Myocyte (in vitro differentiated cells): ENCODE measurements at regions not wholly inside any gene's neighbourhood (a gene's known extent, or its start where the extent isn't known, plus 50 kb on each side); places are given as distances from the start of the nearest gene placed in this dataset.
"Not testable (repeated sequence)": the region's sequence is repeated elsewhere in the genome, so short reads cannot be mapped to it uniquely, and the experiment has no call there.

Experiments
- DNase-seq: peaks from one replicate; pipeline ENCODE4 v3.0.0-alpha.2; 2012; ENCODE audit warnings: low read depth

- DNase-seq: no peak
Observed at GRCh38 chr12:90510948-90511347, 444.0 kb downstream of the CCER1 start.

- no peak for DNase-seq
Observed at GRCh38 chr12:90504806-90505205, 450.2 kb downstream of the CCER1 start.

- no peak for DNase-seq
Observed at GRCh38 chr12:90502070-90502469, 452.9 kb downstream of the CCER1 start.

GRCh38 chr12:90501412-90501811, 453.6 kb downstream of the CCER1 start:
- DNase-seq: no peak

- no peak for DNase-seq
Observed at GRCh38 chr12:90499795-90500194, 455.2 kb downstream of the CCER1 start.

GRCh38 chr12:90497923-90498545, 456.9 kb downstream of the CCER1 start:
- no peak for DNase-seq

- DNase-seq: no peak
Observed at GRCh38 chr12:90490355-90490754, 464.6 kb downstream of the CCER1 start.

GRCh38 chr12:90489141-90489540, 465.8 kb downstream of the CCER1 start:
- no peak for DNase-seq

- DNase-seq: no peak
Observed at GRCh38 chr12:90485560-90485959, 469.4 kb downstream of the CCER1 start.

- DNase-seq: peak; percentile 43
Observed at GRCh38 chr12:90484094-90484493, 470.9 kb downstream of the CCER1 start.

- DNase-seq: no peak
Observed at GRCh38 chr12:90481748-90482147, 473.2 kb downstream of the CCER1 start.

- DNase-seq: no peak
Observed at GRCh38 chr12:90479237-90479636, 475.7 kb downstream of the CCER1 start.

GRCh38 chr12:90473831-90474230, 481.1 kb downstream of the CCER1 start:
- DNase-seq: no peak

GRCh38 chr12:90460681-90461080, 494.3 kb downstream of the CCER1 start:
- no peak for DNase-seq

- no peak for DNase-seq
Observed at GRCh38 chr12:90456248-90456647, 498.7 kb downstream of the CCER1 start.

GRCh38 chr12:90455756-90456155, 499.2 kb downstream of the CCER1 start:
- peak; percentile 22 for DNase-seq

GRCh38 chr12:90449611-90450010, 505.4 kb downstream of the CCER1 start:
- DNase-seq: no peak

GRCh38 chr12:90443466-90443865, 511.5 kb downstream of the CCER1 start:
- not testable (repeated sequence) for DNase-seq

GRCh38 chr12:90441431-90441830, 513.5 kb downstream of the CCER1 start:
- no peak for DNase-seq

- no peak for DNase-seq
Observed at GRCh38 chr12:90428881-90429280, 526.1 kb downstream of the CCER1 start.

- DNase-seq: no peak
Observed at GRCh38 chr12:90428465-90428864, 526.5 kb downstream of the CCER1 start.

- no peak for DNase-seq
Observed at GRCh38 chr12:90423965-90424364, 531.0 kb downstream of the CCER1 start.

- DNase-seq: no peak
Observed at GRCh38 chr12:90410962-90411361, 544.0 kb downstream of the CCER1 start.

GRCh38 chr12:90407841-90408240, 547.1 kb downstream of the CCER1 start:
- no peak for DNase-seq
